ENCODE measurements at regions not wholly inside any gene's neighbourhood (a gene's known extent, or its start where the extent isn't known, plus 50 kb on each side); places are given as distances from the start of the nearest gene placed in this dataset.

DNA sequence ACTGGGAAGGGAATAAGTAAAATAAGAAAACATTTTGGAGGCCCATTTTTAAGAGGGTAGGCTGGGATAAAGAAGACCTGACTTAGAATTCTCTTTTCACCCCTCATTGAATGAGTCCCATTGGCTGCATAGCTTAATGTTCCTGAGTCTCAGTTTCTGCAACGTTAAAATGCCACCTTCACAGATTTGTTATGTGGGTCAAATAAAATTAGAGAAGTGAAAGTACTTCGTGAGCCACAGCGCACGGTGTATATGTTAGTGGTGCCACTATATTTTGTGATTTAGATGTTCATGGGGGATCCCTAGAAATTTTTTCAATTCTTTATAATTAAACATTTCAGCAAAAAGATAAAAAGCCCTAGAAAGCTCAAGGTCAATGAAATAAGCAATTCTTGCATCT is 109.2 kb upstream of the HS3ST1 start:
- DNase-seq (ENCODE audit: low spot score): no peak

DNA sequence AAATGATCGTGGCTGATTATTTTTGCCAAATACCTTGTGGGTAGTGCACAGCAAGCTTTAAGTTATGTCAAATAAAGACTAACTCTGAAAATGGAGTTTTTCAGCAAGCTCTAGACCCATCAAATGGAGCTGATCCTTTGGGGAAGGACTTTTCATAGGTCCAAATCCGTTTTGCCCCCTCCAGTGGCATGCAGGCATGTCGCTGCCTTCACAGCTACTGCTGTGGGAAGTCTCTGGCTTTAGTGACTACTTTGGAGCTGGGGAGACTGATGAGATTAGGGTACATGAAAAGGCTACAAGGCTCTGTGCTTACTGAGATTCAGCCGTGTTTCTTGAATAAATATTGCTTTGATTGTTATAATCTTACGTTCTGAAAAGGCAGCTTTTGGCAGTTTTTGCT is 106.6 kb upstream of the HS3ST1 start:
- no peak for DNase-seq (ENCODE audit: low spot score)

GRCh38 chr4:11534623-11535302 is 106.1 kb upstream of the HS3ST1 start:
- no peak for DNase-seq (ENCODE audit: low spot score)

- DNase-seq (ENCODE audit: low spot score): no peak
Observed at GRCh38 chr4:11532138-11532537, 103.4 kb upstream of the HS3ST1 start.

DNA sequence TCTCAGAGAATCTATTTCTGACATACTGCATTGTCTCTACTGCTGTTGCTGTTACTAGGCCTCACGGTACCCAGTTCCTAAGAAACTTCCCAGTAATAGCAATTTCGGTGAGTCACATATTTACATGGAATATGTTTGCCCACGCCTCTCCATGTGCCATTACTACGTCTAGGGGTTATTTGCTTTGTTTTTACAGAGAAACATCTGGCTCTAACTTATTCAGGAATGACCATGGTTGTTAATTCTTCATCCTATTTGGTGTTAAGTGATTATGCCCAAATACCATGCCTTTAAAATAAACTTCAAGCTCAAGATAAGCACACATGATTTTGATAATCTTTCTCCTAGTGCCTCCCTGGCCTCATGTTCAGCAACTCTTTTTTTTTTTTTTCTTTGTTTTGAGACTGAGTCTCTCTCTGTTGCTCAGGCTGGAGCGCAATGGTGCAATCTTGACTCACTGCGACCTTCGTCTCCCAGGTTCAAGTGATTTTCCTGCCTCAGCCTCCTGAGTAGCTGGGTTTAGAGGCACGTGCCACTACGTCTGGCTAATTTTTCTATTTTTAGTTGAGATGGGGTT is 101.0 kb upstream of the HS3ST1 start:
- no peak for DNase-seq (ENCODE audit: low spot score)

DNA sequence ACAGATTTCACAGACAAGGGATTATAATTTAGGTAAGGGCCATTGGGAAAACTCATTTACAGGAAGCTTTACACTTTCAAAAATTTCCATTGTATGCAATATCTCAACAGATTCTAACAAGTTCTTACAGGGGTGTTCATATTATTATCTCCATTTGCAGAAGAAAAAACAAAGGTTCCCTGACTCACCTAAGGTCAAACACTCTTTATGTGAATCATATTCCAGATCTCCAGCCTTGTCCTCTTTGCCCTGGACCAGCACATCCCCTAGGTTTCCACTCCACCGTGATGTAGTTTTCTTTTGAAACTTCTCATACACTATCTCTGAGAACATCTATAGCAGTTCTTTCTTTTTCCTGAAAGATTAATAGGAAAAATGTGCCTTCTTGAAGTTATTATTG is 96.4 kb upstream of the HS3ST1 start:
- DNase-seq (ENCODE audit: low spot score): no peak

DNA sequence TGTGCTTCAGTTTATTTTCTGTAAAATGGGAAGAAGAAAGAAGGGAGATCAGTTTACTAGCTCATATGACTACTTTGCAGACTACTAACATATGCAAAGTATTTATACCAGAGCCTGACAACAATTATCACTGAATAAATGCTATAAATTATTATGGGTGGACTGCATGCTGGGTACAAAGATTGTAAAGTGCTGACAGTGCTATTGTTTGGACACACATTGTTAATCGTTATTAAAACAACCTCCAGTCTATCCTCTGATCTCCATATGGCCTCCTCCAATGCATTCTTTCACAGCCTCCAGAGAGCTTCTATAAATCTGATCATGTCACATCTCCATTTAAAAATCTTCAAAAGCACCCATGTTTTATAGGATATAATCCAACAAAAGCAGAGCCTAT is 90.1 kb upstream of the HS3ST1 start:
- DNase-seq (ENCODE audit: low spot score): no peak

DNA sequence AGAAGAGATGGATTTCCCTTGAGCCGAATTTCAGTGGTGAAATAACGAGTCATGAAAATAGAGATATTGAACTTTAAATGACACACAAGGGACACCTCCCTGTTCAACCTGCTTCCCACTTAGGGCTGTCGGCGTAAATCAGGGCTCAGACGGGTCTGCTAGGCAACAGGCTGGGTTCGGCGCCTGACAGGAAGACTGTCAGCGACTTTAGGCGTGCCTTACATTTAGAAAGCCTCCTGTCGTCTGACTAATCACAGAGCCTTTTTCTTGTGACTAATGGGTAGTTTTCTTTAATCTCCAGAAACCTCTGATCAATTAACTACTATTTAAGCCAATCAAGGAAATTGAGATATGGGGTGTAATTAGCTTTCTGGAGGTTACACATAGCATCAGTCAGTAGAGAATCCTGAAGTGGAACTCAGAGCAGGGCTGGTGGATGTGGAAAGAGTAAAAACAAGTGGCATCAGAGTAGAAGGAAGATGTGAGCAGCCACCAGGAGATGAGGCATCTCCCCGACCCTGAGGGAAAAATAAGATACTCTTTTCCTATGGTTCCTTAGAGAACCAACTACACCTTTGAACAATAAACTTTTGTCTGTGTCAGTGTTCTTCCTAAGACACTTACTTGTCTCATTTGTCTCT is 86.2 kb upstream of the HS3ST1 start:
- no peak for DNase-seq (ENCODE audit: low spot score)

GRCh38 chr4:11514003-11514402 is 85.3 kb upstream of the HS3ST1 start:
- no peak for DNase-seq (ENCODE audit: low spot score)

- no peak for DNase-seq (ENCODE audit: low spot score)
Observed at GRCh38 chr4:11512871-11513270, 84.2 kb upstream of the HS3ST1 start.

GRCh38 chr4:11511321-11511720 is 82.6 kb upstream of the HS3ST1 start:
- DNase-seq (ENCODE audit: low spot score): no peak

DNA sequence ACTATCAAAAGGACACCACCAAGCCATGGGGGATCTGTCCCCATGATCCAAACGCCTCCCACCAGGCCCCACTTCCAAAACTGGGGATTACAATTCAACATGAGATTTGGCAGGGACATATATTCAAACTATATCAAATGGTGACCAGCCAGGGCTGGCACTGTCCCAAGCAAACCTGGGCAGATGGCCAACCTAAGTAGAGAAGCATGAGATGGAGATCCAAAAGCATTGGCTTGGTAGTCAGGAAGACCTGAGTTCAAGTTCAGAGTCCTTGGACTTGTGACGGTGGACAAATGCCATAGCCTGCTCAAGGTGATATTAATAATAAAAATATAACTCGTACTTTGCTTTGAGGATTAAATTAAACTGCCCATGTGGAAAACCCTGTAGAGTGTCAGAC is 79.2 kb upstream of the HS3ST1 start:
- DNase-seq (ENCODE audit: low spot score): no peak

- no peak for DNase-seq (ENCODE audit: low spot score)
Observed at GRCh38 chr4:11506194-11506593, 77.5 kb upstream of the HS3ST1 start.

- DNase-seq (ENCODE audit: low spot score): no peak
Observed at GRCh38 chr4:11505221-11505971, 76.7 kb upstream of the HS3ST1 start.

GRCh38 chr4:11503166-11503565 is 74.5 kb upstream of the HS3ST1 start:
- DNase-seq (ENCODE audit: low spot score): no peak

- DNase-seq (ENCODE audit: low spot score): no peak
Observed at GRCh38 chr4:11497972-11498371, 69.3 kb upstream of the HS3ST1 start.

GRCh38 chr4:11497212-11497806 is 68.6 kb upstream of the HS3ST1 start:
- DNase-seq (ENCODE audit: low spot score): no peak

GRCh38 chr4:11496351-11496829 is 67.7 kb upstream of the HS3ST1 start:
- DNase-seq (ENCODE audit: low spot score): no peak

- no peak for DNase-seq (ENCODE audit: low spot score)
Observed at GRCh38 chr4:11495818-11496217, 67.1 kb upstream of the HS3ST1 start.

- no peak for DNase-seq (ENCODE audit: low spot score)
Observed at GRCh38 chr4:11495291-11495690, 66.6 kb upstream of the HS3ST1 start.

GRCh38 chr4:11494232-11494631 is 65.5 kb upstream of the HS3ST1 start:
- no peak for DNase-seq (ENCODE audit: low spot score)

DNA sequence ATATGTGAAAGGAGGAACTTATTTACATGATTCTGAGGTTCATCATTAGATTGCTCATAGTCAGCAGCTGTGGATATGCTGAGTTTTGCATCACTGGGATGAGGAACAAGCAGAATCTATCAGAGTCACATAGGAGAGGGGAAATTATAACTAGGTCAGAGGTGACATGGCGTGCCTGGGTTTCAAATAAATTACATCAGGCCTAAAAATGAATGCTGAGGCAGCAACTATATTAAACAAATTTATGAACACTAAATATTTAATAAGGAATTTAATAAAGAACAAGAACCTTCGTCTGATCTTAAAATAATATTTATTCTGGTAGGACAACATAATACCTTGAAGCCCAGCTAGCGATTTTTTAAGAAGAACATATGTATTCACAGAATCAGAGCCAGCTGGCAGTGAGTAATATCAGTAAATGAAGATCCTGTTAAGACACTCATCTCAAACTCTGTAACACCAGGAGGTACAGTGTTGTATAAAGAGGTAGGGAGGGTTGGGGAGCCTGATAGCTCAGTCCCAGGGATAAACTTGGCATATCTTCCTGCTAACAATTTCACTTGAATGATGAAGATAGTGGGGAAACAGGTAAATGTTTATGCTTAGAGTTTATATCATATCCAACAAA is 60.9 kb upstream of the HS3ST1 start:
- no peak for DNase-seq (ENCODE audit: low spot score)
